ENCODE measurements at regions not wholly inside any gene's neighbourhood (a gene's known extent, or its start where the extent isn't known, plus 50 kb on each side); places are given as distances from the start of the nearest gene placed in this dataset.
"Not testable (repeated sequence)": the region's sequence is repeated elsewhere in the genome, so short reads cannot be mapped to it uniquely, and the experiment has no call there.

- no peak for DNase-seq
- no peak for ATAC-seq
Observed at GRCh38 chrX:109172091-109172602, 309.7 kb downstream of the GUCY2F start.

DNA sequence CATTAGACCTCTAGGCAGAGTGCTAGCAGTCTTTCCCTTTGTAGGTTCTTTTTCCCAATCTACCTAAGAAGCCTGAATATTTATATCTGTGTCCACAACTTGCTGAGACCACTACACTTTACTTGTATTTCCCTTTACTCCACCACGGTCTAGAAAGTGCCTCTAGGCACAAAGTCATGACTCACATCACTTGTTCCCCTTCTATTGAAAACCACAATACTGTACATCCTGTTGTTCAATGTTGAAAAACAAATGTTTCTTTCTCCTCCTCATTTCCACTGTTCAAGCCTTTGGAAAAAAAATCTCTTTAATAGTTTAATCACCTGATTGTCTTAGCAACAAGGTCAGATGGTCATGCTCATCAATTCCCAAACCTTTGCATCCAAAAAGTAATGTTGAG, 326.7 kb downstream of the GUCY2F start:
- DNase-seq (no peak), ATAC-seq (no peak)

DNA sequence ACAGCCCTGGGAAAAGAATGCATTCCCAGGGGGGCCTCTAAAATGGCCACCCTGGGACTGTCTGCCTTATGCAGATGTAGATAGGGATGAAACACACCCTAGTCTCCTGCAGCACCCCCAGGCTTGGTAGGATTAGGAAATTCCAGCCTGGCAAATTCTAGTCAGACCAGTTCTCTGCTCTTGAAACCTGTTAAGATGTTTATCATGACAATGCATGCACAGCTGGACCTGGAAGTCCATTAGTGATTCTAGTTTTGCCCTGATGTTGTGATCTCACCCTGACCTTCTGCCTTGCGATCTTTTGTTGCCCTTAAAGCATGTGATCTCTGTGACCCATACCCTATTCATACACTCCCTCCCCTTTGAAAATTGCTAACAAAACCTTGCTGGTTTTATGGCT, 337.7 kb downstream of the GUCY2F start:
- ATAC-seq, DNase-seq: not testable (repeated sequence)

DNA sequence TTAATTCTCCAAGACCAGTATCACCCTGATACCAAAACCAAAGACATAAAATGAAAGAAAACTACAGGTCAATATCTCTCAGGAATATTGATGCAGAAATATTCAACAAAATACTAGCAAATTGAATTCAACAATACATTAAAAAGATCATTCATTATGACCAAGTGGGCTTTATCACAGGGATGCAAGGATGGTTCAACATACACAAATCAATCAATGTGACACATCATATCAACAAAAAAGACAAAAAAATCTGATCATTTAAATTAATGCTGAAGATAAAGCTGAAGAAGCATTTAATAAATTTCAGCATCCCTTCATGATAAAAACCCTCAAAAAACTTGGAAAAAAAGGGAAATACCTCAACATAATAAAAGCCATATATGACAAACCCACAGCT, 341.4 kb downstream of the GUCY2F start:
- ATAC-seq (no peak), DNase-seq (no peak)

GRCh38 chrX:109134777-109135176, 347.1 kb downstream of the GUCY2F start:
- ATAC-seq (no peak), DNase-seq (no peak)

GRCh38 chrX:109125304-109125703, 356.6 kb downstream of the GUCY2F start:
- DNase-seq (no peak), ATAC-seq (no peak)

- DNase-seq: no peak
Observed at GRCh38 chrX:109089359-109089758, 353.0 kb upstream of the IRS4 start.

GRCh38 chrX:109077788-109078187, 341.4 kb upstream of the IRS4 start:
- ATAC-seq (no peak), DNase-seq (no peak)

More at GRCh38 chrX:109089359-109089758, 353.0 kb upstream of the IRS4 start:
- ATAC-seq: no peak

GRCh38 chrX:109054181-109054581, 317.8 kb upstream of the IRS4 start:
- DNase-seq: peak; percentile 13

DNA sequence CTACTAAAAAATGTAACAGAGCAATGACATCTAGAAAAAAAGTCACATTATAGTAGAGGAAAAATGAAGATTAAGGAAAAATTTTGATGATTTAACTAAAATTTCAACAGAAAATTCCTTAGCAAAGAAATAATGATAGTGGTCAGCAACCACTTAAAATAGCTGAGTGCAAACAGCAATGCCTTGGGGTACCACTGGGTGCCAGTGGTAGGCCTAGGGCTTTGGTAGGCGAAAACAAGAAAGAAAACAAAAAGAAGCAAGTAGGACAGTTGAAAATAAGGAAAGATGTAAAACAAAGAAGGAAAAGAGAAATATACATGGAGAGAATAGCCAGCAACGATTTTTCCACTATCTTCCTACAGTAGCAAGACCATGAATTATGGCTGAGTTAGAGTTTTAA, 313.5 kb upstream of the IRS4 start:
- ATAC-seq (no peak), DNase-seq (no peak)

More at GRCh38 chrX:109054181-109054581, 317.8 kb upstream of the IRS4 start:
- ATAC-seq: not testable (repeated sequence)

DNA sequence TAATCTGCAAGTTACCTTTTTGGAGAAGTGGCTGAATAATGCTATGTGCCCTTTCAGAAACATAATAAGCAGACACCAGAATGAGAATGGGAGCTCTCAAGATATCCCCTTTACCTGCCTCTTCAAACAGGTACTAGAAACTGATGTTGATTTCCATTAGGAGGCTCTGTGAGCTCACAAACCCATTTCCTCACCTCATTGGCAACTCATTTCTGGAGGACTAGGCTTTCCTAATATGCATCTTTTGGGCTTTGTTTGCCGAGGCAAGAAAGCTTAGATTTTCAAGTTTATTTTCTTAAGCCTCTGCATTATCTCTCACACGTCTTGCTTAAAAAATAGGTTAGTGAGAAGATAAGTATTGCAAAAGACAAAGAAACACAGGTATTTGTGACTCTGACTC, 313.1 kb upstream of the IRS4 start:
- ATAC-seq (no peak), DNase-seq (no peak)

- no peak for DNase-seq
- ATAC-seq: no peak
Observed at GRCh38 chrX:109040057-109040456, 303.7 kb upstream of the IRS4 start.

GRCh38 chrX:109036624-109037023, 300.3 kb upstream of the IRS4 start:
- DNase-seq: no peak
- ATAC-seq: no peak

GRCh38 chrX:108993909-108994308, 257.5 kb upstream of the IRS4 start:
- ATAC-seq: no peak

DNA sequence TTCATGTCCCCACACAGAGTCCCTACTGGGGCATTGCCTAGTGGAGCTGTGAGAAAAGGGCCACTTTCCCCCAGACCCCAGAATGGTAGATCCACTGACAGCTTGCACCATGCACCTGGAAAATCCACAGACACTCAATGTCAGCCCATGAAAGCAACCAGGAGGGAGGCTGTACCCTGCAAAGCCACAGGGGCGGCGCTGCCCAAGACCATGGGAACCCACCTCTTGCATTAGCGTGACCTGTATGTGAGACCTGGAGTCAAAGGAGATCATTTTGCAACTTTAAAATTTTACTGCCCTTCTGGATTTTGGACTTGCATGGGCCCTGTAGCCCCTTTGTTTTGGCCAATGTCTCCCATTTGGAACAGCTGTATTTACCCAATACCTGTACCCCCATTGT, 236.5 kb upstream of the IRS4 start:
- not testable (repeated sequence) for ATAC-seq, DNase-seq

More at GRCh38 chrX:108993909-108994308, 257.5 kb upstream of the IRS4 start:
- no peak for DNase-seq

- DNase-seq (no peak), ATAC-seq (no peak)
Observed at GRCh38 chrX:108947205-108947604, 210.8 kb upstream of the IRS4 start.

DNA sequence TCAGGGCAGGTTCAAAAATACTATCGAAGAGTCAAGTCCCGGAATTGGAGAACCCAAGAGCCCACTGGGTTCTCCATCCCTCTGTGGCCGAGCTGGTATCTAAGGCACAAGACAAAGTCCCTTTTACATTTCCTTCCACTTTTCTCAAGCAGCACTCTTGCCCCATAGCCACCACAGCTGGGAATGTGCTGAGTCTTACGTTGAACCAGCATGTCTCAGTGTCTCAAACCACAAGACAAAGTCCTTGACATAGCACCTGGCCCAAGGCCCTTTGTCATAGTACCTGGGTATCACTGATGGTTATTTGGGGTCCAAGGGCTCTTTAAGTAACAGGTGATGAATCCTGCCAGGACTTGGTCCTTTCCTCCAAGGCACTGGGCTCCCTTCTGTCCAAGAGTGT, 210.2 kb upstream of the IRS4 start:
- DNase-seq (no peak), ATAC-seq (no peak)

DNA sequence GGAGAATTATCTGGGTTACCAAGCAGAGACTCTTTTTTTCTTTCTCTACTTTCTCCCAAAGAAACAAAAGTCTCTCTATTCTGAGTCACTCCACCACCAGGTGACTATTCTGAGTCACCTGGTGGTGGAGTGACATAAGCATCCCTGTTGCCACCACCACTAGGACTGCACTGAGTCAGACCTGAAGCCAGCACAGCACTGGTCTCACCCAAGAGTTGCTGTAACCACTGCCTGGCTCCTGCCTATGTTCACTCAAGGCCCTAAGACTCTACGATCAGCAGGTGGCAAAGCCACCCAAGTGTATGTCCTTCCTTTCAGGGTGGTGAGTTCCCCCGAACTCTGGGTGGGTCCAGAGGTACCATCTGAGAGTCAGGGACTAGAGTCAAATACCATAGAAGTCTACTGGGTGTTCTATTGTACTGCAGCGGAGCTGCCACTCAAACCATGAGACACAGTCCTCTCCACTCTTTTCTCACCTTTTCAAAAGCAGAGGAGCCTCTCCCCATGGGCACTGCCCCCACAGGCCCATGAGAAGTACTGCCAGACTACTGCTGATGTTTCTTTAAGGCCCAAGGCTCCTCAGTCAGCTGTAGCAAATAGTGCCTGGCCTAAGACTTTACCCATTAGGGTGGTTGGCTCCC, 209.6 kb upstream of the IRS4 start:
- DNase-seq: no peak
- ATAC-seq: peak; percentile 52

GRCh38 chrX:108914791-108915190, 178.4 kb upstream of the IRS4 start:
- DNase-seq: no peak
- no peak for ATAC-seq

GRCh38 chrX:108903831-108904230, 167.5 kb upstream of the IRS4 start:
- ATAC-seq, DNase-seq: not testable (repeated sequence)

GRCh38 chrX:108900333-108900732, 164.0 kb upstream of the IRS4 start:
- ATAC-seq: no peak

DNA sequence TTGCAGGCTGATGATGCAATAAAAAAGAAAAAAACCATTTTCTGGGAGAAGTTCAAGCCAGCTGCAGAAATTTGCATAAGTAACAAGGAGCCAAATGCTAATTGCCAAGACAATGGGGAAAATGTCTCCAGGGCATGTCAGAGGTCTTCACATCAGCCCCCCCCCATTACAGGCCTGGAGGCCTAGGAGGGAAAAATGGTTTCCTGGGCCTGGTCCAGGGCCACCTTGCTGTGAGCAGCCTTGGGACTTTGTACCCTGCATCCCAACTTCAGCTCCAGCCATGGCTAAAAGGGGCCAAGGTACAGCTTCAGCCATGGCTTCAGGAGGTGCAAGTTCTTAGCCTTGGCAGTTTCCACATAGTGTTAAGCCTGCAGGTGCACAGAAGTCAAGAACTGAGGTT, 160.0 kb upstream of the IRS4 start:
- not testable (repeated sequence) for DNase-seq, ATAC-seq

More at GRCh38 chrX:108900333-108900732, 164.0 kb upstream of the IRS4 start:
- DNase-seq: no peak

GRCh38 chrX:108892501-108892900, 156.1 kb upstream of the IRS4 start:
- ATAC-seq: no peak

DNA sequence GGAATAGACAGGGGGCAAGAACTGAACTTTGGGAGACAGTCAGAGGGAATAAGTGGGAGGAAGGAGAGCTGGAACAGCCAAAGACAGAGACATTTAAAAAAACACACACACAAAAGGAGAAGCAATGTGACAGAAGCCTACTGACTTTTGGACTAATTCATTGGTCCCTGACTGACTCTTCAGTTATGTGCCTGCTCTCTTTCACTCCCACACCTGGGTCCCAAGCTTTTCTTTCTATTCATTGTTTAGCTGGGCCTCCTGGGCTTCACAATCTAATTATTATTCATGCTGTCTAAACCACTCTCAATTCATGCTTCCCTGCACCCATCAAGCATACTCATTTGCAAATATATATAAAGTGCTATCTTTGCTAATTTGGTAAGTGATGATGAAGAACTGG, 139.2 kb upstream of the IRS4 start:
- DNase-seq (no peak), ATAC-seq (no peak)

More at GRCh38 chrX:108892501-108892900, 156.1 kb upstream of the IRS4 start:
- DNase-seq: no peak
